GM12872 (cell line): ENCODE measurements at regions not wholly inside any gene's neighbourhood (a gene's known extent, or its start where the extent isn't known, plus 50 kb on each side); places are given as distances from the start of the nearest gene placed in this dataset.

Experiments
- CTCF ChIP-seq: IDR thresholded peaks from 3 replicates; pipeline ENCODE4 v1.5.1; 2011; ENCODE audit warnings: low read depth, mild to moderate bottlenecking, low read length, moderate library complexity; ENCODE audit not compliant: insufficient read depth

DNA sequence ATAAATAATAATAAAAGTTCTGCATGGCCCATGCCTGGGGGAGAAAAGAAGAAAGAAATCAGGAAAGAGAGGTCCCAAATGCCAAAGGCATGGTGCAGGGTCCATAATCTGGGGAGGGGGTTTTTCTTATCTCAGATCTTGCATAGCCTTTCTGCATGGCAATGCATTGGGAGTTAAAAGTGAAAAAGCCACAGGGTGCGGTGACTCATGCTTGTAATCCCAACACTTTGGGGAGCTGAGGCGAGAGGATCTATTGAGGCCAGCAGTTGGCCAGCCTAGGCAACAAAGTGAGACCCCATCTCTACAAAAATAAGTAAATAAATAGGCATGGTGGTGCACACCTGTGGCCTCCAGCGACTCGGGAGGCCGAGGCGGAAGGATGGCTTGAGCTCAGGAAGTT, 76.8 kb upstream of the GATA2 start:
- no peak for TF ChIP-seq CTCF

DNA sequence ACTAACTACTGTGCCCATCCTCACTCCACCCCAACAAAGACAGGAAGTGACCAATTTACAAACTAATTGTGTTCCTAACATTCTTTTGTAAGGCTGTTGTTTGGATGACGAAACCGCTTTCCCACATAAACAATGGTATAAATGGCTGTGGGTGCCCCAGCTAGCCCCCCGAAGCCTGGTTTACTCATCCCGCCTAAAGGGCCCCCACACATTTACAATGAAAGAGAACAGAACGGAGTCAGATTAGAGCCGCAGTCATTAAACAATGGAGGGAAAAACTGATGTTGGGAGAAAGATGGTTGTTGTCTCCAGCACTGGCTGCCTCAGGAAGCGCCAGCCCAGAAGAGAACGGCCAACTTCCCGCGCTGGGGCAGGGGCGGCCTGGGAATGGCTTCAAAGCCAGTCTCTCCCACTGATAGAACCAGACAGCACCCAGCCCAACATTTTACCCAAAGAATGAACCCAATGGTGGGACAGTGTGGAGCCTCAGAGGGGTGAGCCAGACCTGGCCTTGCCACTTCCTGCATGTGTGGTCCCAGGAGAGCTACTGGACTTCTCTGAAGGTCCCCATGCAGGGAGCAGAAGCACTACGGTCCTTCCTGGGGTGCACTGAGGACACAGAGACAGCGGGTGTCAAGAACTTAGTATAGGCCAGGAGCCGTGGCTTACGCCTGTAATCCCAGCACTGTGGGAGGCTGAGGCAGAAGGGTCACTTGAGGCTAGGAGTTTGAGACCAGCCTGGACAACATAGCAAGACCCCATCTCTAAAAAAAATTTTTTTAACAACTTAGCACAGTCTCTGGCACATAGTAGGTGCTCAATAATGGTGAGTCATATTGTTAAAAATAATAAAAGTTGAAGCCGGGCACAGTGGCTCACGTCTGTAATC, 75.8 kb upstream of the GATA2 start:
- TF ChIP-seq CTCF: no peak

DNA sequence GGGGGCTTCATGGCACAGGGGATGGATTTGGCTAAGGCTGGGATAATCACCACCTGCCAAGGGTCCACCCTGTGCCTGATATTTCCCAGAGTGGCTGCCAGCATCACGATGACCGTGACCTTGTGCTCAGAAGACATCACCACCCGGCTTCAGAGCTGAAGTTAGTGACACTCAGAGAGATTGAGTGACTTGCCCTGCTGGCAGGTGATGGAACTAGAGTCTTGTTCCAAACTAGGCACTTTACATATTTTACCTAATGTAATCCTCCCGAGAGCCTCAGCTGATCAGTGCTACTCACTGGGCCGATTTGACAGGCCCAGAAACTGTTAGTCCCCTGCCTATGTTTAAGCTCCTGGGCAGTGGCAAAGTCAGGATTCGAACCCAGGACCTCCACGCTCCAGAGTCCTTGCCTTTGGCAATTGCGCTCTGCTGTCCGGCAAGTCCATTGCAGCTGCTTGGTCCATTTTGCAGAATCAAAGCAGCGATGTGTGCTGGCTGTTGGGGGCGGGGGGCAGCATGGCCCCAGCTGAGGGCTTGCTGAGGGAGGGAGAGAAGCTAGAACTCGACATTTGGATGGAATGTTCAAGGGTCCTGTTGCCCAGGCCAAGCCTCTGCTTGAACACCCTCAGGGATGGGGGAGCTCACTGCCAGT, 74.8 kb upstream of the GATA2 start:
- peak; percentile 22; the same call in 1 of the 3 replicates for TF ChIP-seq CTCF

- no peak for TF ChIP-seq CTCF
These were observed 74.1 kb upstream of the GATA2 start for GRCh38 chr3:128567141-128567540.

DNA sequence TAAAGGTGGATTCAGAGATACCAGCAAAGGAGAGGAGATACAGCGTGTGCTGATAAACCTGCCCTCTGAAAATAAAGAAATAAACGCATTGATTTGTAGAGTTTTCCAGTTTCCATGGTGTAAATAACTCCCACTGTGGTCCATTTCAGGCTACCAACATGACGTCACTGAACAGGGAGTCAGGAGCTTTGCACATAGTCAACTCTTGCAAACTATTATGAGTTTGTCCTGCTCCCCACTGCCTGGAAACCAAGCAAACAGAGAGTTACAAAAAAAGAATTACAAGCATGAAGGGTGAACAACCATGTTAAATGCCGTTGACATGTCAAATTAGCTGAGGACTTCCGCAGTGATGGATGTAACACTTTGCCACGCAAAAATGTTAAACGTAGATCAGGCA, 70.4 kb upstream of the GATA2 start:
- TF ChIP-seq CTCF: no peak

GRCh38 chr3:128561504-128561903, 68.5 kb upstream of the GATA2 start:
- TF ChIP-seq CTCF: no peak

DNA sequence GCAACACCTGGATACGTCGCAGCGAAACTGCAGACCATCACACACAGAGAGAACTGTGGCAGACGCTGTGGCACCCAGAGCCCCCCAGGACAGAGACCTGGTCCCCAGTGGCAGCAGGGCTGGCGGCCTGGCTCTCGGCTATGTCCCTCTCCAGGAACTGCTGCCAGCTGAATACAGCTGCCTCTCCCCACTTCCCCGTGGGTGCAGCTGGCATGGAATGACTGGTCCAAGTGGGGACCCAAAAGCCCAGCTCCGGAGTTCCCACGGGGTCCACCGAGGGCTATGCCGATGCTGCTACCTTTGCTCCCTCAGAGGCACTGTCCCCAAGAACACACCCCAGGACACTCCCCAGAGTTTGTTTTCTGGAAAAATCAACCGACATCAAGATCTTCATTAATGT, 67.8 kb upstream of the GATA2 start:
- TF ChIP-seq CTCF: no peak
